ENCODE measurements at regions not wholly inside any gene's neighbourhood (a gene's known extent, or its start where the extent isn't known, plus 50 kb on each side); places are given as distances from the start of the nearest gene placed in this dataset.

- TF ChIP-seq POLR2A (IDR thresholded peaks at IDR 0.05) (no peak), CTCF (IDR thresholded peaks at IDR 0.05) (no peak)
Observed at GRCh38 chr22:19625331-19626041, 88.8 kb upstream of the SEPTIN5 start.
